Erythroblast (primary cell): ENCODE measurements at regions not wholly inside any gene's neighbourhood (a gene's known extent, or its start where the extent isn't known, plus 50 kb on each side); places are given as distances from the start of the nearest gene placed in this dataset.

Experiments
- GATA1 ChIP-seq: IDR thresholded peaks from 2 replicates; pipeline ENCODE4 v1.6.1; 2011; ENCODE audit warnings: low read depth, mild to moderate bottlenecking, control low read depth, low read length, moderate library complexity
- POLR2A ChIP-seq: IDR thresholded peaks from 2 replicates; pipeline ENCODE4 v1.6.1; 2011; ENCODE audit warnings: mild to moderate bottlenecking, low read length

- no peak for TF ChIP-seq POLR2A
- TF ChIP-seq GATA1: no peak
Measured at GRCh38 chr12:90677055-90677454, 277.9 kb downstream of the CCER1 start.
